ENCODE measurements at regions not wholly inside any gene's neighbourhood (a gene's known extent, or its start where the extent isn't known, plus 50 kb on each side); places are given as distances from the start of the nearest gene placed in this dataset.

GRCh38 chr2:61645911-61646310 lies 107.8 kb upstream of the XPO1 start:
- TF ChIP-seq POLR2A (IDR thresholded peaks at IDR 0.05; ENCODE audit: low read depth, low read length) (no peak), POLR2AphosphoS5 (IDR thresholded peaks at IDR 0.05; ENCODE audit: low read depth, low read length) (no peak), TAF1 (IDR thresholded peaks at IDR 0.05; ENCODE audit: borderline replicate concordance, low read depth, low read length) (no peak)
